Muscle of arm (tissue), 1 donor: ENCODE measurements at regions not wholly inside any gene's neighbourhood (a gene's known extent, or its start where the extent isn't known, plus 50 kb on each side); places are given as distances from the start of the nearest gene placed in this dataset.

Experiments
- DNase-seq: peaks from one replicate; pipeline ENCODE4 v3.0.0-alpha.2; 2013

GRCh38 chr1:75079538-75080290 is 54.5 kb upstream of the LHX8 start:
- DNase-seq: no peak

- no peak for DNase-seq
Measured at GRCh38 chr1:75083223-75083622, 51.0 kb upstream of the LHX8 start.

- DNase-seq: no peak
Measured at GRCh38 chr1:75083848-75084514, 50.2 kb upstream of the LHX8 start.
